NB4 (cell line): ENCODE measurements at regions not wholly inside any gene's neighbourhood (a gene's known extent, or its start where the extent isn't known, plus 50 kb on each side); places are given as distances from the start of the nearest gene placed in this dataset.

Experiments used
- MYC ChIP-seq: IDR thresholded peaks from 2 replicates; pipeline ENCODE4 v1.6.1; 2011; ENCODE audit warnings: low read depth, low read length
- POLR2A ChIP-seq: IDR thresholded peaks from 2 replicates; pipeline ENCODE4 v1.6.1; 2011; ENCODE audit warnings: mild to moderate bottlenecking; ENCODE audit not compliant: insufficient read length; ENCODE audit errors: extremely low read depth
- TF ChIP-seq, protein P1 (sequence below): IDR thresholded peaks from 2 replicates; pipeline ENCODE4 v1.6.1; 2011; ENCODE audit warnings: low read depth, low read length
- TF ChIP-seq, protein P2 (sequence below): IDR thresholded peaks from one replicate; pipeline ENCODE4 v1.5.1; 2012; ENCODE audit warnings: low read depth, low read length

DNA sequence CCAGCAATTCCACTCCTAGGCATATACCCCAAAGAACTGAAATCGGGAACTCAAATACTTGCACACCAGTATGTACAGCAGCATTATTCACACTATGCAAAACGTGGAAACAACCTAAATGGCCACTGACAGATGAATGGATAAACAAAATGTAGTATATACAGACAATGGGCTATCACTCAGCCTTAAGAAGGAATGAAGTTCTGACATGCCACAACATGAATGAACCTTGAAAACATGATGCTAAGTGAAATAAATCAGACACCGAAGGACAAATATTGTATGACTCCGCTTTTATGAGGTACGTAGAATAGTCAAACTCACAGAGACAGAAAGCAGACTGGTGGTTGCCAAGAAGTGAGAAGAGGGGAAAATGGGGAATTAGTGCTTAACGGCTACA lies 59.1 kb upstream of the CCN6 start:
- TF ChIP-seq, protein P1, sequence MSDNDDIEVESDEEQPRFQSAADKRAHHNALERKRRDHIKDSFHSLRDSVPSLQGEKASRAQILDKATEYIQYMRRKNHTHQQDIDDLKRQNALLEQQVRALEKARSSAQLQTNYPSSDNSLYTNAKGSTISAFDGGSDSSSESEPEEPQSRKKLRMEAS: no peak
- TF ChIP-seq, protein P2, sequence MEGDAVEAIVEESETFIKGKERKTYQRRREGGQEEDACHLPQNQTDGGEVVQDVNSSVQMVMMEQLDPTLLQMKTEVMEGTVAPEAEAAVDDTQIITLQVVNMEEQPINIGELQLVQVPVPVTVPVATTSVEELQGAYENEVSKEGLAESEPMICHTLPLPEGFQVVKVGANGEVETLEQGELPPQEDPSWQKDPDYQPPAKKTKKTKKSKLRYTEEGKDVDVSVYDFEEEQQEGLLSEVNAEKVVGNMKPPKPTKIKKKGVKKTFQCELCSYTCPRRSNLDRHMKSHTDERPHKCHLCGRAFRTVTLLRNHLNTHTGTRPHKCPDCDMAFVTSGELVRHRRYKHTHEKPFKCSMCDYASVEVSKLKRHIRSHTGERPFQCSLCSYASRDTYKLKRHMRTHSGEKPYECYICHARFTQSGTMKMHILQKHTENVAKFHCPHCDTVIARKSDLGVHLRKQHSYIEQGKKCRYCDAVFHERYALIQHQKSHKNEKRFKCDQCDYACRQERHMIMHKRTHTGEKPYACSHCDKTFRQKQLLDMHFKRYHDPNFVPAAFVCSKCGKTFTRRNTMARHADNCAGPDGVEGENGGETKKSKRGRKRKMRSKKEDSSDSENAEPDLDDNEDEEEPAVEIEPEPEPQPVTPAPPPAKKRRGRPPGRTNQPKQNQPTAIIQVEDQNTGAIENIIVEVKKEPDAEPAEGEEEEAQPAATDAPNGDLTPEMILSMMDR: no peak
- no peak for TF ChIP-seq POLR2A
- TF ChIP-seq MYC: no peak
